SK-N-MC (cell line): ENCODE measurements at regions not wholly inside any gene's neighbourhood (a gene's known extent, or its start where the extent isn't known, plus 50 kb on each side); places are given as distances from the start of the nearest gene placed in this dataset.

ENCODE experiments used
- DNase-seq: peaks from one replicate; pipeline ENCODE4 v3.0.0-alpha.2; 2011; ENCODE audit warnings: low read depth, low spot score
- H3K27ac ChIP-seq: fragments of 200-600 bp; sonication (generic); 2 replicates; pipeline ENCODE4 v1.5.1; 2016; ENCODE audit warnings: mixed run types
- H3K36me3 ChIP-seq: fragments of 200-600 bp; sonication (generic); 2 replicates; pipeline ENCODE4 v1.6.1; 2017; ENCODE audit warnings: antibody characterized with exemption, low read length, mixed read lengths; ENCODE audit not compliant: insufficient read depth
- H3K4me3 ChIP-seq: fragments of 200-600 bp; sonication (generic); 2 replicates; pipeline ENCODE4 v1.5.1; 2016
- H3K9ac ChIP-seq: fragments of 200-600 bp; sonication (generic); 2 replicates; pipeline ENCODE4 v1.8.0; 2017; ENCODE audit warnings: mixed run types, mixed read lengths; ENCODE audit not compliant: insufficient read length
- H3K9me3 ChIP-seq: fragments of 200-600 bp; sonication (generic); 2 replicates; pipeline ENCODE4 v1.6.1; 2017; ENCODE audit warnings: low read depth, mild to moderate bottlenecking, antibody characterized with exemption, low read length, moderate library complexity, mixed read lengths
- EZH2 ChIP-seq: fragments of 200-600 bp; sonication (generic); IDR thresholded peaks from one replicate; pipeline ENCODE4 v1.6.1; 2017; ENCODE audit warnings: antibody characterized with exemption
- FOXP2 ChIP-seq: optimal IDR thresholded peaks from 2 replicates; pipeline ENCODE3; 2011; ENCODE audit warnings: mild to moderate bottlenecking, moderate library complexity; ENCODE audit not compliant: insufficient read depth; ENCODE audit errors: extremely low read length, control extremely low read depth
- POLR2AphosphoS5 ChIP-seq: IDR thresholded peaks from 2 replicates; pipeline ENCODE4 v1.6.1; 2012; ENCODE audit warnings: mild to moderate bottlenecking, low read depth, low read length, borderline replicate concordance

- no peak for TF ChIP-seq POLR2AphosphoS5
- no peak for TF ChIP-seq EZH2
- TF ChIP-seq FOXP2: no peak
- Histone ChIP-seq H3K27ac (peak overlapping the region; percentile 44; the same call in 1 of the 2 replicates), H3K4me3 (0 out of 2 replicates have a peak overlapping the region, but pooled peaks have one; percentile 12), H3K9me3 (no peaks in the 10 kb centered on the region), H3K9ac (no peak overlapping the region), H3K36me3 (no peaks in the 10 kb centered on the region)
- no peak for DNase-seq
Measured at GRCh38 chr12:77437206-77437605, 371.8 kb upstream of the E2F7 start.

GRCh38 chr12:77435446-77436091 lies 370.2 kb upstream of the E2F7 start:
- H3K27ac ChIP-seq: no peak overlapping the region
- H3K36me3 ChIP-seq: no peaks in the 10 kb centered on the region
- TF ChIP-seq POLR2AphosphoS5 (no peak), FOXP2 (no peak), EZH2 (no peak)
- no peak for DNase-seq
- no peak overlapping the region for H3K9ac ChIP-seq
- H3K4me3 ChIP-seq: no peak overlapping the region
- H3K9me3 ChIP-seq: no peaks in the 10 kb centered on the region

GRCh38 chr12:77433799-77434198 lies 368.4 kb upstream of the E2F7 start:
- Histone ChIP-seq H3K9ac (no peak overlapping the region), H3K9me3 (no peaks in the 10 kb centered on the region), H3K27ac (peak overlapping the region; percentile 58), H3K36me3 (no peaks in the 10 kb centered on the region), H3K4me3 (peak overlapping the region; percentile 31)
- no peak for DNase-seq
- TF ChIP-seq POLR2AphosphoS5 (no peak), EZH2 (no peak), FOXP2 (no peak)

- Histone ChIP-seq H3K9me3 (no peaks in the 10 kb centered on the region), H3K36me3 (no peaks in the 10 kb centered on the region), H3K9ac (no peak overlapping the region), H3K4me3 (no peak overlapping the region), H3K27ac (no peak overlapping the region)
- TF ChIP-seq FOXP2 (no peak), POLR2AphosphoS5 (no peak), EZH2 (no peak)
- DNase-seq: no peak
Measured at GRCh38 chr12:77429426-77429825, 364.1 kb upstream of the E2F7 start.

GRCh38 chr12:77421152-77421551 lies 355.8 kb upstream of the E2F7 start:
- no peaks in the 10 kb centered on the region for H3K9me3 ChIP-seq
- H3K4me3 ChIP-seq: no peak overlapping the region
- H3K36me3 ChIP-seq: no peaks in the 10 kb centered on the region
- no peak for DNase-seq
- TF ChIP-seq FOXP2: no peak
- TF ChIP-seq POLR2AphosphoS5: no peak
- no peak for TF ChIP-seq EZH2
- H3K9ac ChIP-seq: no peak overlapping the region
- H3K27ac ChIP-seq: no peak overlapping the region

GRCh38 chr12:77409551-77409950 lies 344.2 kb upstream of the E2F7 start:
- Histone ChIP-seq H3K27ac (no peak overlapping the region), H3K36me3 (no peaks in the 10 kb centered on the region), H3K9me3 (no peaks in the 10 kb centered on the region), H3K9ac (no peak overlapping the region), H3K4me3 (no peak overlapping the region)
- no peak for DNase-seq
- TF ChIP-seq FOXP2: no peak

- Histone ChIP-seq H3K27ac (no peak overlapping the region), H3K36me3 (no peaks in the 10 kb centered on the region), H3K9me3 (no peaks in the 10 kb centered on the region), H3K4me3 (no peak overlapping the region), H3K9ac (no peak overlapping the region)
- DNase-seq: no peak
- TF ChIP-seq FOXP2 (no peak), POLR2AphosphoS5 (no peak), EZH2 (no peak)
Measured at GRCh38 chr12:77407931-77408330, 342.6 kb upstream of the E2F7 start.

GRCh38 chr12:77406219-77406905 lies 341.0 kb upstream of the E2F7 start:
- Histone ChIP-seq H3K4me3 (no peak overlapping the region), H3K9me3 (no peaks in the 10 kb centered on the region), H3K36me3 (no peaks in the 10 kb centered on the region), H3K9ac (no peak overlapping the region), H3K27ac (no peak overlapping the region)
- DNase-seq: no peak
- TF ChIP-seq POLR2AphosphoS5 (no peak), FOXP2 (no peak), EZH2 (no peak)
